ENCODE measurements at regions not wholly inside any gene's neighbourhood (a gene's known extent, or its start where the extent isn't known, plus 50 kb on each side); places are given as distances from the start of the nearest gene placed in this dataset.

DNA sequence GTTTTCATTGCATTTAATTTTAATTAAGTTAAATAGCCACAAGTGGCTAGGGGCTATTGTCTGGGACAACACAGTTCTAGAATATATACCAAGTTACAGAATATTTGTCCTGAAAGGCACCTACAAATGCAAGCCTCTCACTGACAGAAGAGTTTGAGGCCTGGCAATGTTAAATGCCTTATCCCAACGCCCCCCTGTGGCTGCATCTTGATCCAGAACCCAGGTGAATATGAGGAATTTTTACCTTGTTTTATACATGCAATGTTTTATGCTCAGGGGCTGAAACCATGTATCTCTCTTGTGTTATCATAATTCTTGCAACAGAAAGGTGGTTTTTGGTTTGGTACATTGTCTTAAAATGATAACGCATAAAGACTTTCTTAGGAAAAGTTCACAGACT, 71.8 kb upstream of the SEC11C start:
- TF ChIP-seq CCAR2 (optimal IDR thresholded peaks at IDR 0.05; ENCODE audit: low read depth, low read length) (no peak), PRMT3 (CRISPR knock-in tag; IDR thresholded peaks at IDR 0.05; ENCODE audit: borderline replicate concordance, low read depth) (no peak), KAT2B (IDR thresholded peaks at IDR 0.05; ENCODE audit: borderline replicate concordance, low read depth, low read length) (no peak), POLR2A (IDR thresholded peaks at IDR 0.05; ENCODE audit: insufficient read depth in 1 of 2, low read depth in 2 of 2, low read length in 2 of 2) (no peak), E2F1 (CRISPR knock-in tag; IDR thresholded peaks at IDR 0.05) (no peak), SAFB2 (CRISPR knock-in tag; IDR thresholded peaks at IDR 0.05; ENCODE audit: borderline replicate concordance, low read depth) (no peak), ZNF740 (CRISPR knock-in tag; IDR thresholded peaks at IDR 0.05) (no peak)
- TF ChIP-seq, protein P1, sequence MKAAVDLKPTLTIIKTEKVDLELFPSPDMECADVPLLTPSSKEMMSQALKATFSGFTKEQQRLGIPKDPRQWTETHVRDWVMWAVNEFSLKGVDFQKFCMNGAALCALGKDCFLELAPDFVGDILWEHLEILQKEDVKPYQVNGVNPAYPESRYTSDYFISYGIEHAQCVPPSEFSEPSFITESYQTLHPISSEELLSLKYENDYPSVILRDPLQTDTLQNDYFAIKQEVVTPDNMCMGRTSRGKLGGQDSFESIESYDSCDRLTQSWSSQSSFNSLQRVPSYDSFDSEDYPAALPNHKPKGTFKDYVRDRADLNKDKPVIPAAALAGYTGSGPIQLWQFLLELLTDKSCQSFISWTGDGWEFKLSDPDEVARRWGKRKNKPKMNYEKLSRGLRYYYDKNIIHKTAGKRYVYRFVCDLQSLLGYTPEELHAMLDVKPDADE (CRISPR knock-in tag; IDR thresholded peaks at IDR 0.05): no peak

All from HepG2 (cell line).